NCI-H1694 (cell line): ENCODE measurements at regions not wholly inside any gene's neighbourhood (a gene's known extent, or its start where the extent isn't known, plus 50 kb on each side); places are given as distances from the start of the nearest gene placed in this dataset.
"Not testable (repeated sequence)": the region's sequence is repeated elsewhere in the genome, so short reads cannot be mapped to it uniquely, and the experiment has no call there.

ENCODE experiments used
- DNase-seq: peaks from one replicate; lab custom pipeline; 2025; lab: John Stamatoyannopoulos, UW

DNA sequence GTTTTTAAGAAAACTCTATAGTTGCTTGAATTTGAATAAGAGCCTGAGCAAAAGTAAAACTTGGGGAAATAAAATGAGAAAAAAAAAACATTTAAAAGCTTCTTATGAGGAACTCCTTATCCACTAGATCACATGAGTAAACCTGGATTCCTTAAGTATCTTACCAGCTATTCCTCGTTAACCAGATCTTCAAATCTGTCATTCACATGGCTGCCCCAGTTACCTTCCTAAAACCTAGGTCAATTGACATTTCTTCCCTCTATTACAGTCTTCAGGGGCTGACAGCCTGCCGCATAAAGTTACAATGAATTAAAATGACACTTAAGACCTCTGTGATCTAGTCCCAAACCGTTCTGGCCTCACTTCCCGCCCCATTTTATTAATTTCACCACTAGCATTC is 583.6 kb downstream of the NR2F2 start:
- no peak for DNase-seq

DNA sequence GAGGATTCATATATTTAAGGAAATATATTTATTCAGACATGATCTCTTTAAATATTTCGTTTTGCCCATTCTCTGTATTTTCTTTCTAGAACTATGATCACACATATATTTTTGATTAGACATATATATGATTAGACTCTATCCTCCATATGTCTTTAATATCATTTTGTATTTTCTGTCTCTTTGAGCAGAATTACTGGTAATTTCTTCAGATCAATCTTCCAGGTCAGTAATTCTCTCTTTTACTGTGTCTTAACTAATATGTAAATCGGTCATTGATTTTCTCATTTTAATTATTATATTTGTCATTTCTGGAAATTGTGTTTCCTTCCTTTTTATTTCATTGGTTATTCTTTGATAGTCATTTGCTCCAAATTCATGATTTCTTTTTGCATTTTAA is 586.2 kb downstream of the NR2F2 start:
- DNase-seq: no peak

DNA sequence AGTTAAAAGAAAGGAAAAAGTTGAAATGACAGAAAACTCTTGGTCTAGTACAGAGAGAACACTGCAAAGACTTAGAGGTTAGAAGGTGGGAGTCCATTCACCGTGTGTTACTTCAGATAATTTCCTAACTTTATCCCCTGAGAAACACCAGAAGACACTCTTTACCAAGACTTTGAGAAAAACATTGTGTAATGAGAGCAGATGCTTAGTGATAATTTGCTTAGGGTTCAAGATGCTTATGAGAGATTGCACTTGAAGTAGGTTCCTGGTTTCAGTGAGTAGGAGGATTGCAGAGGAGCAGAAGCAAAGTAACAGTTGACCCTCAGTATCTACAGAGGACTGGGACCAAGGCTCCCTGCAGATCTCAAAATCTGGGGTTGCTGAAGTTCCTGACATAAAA is 594.1 kb downstream of the NR2F2 start:
- no peak for DNase-seq

DNA sequence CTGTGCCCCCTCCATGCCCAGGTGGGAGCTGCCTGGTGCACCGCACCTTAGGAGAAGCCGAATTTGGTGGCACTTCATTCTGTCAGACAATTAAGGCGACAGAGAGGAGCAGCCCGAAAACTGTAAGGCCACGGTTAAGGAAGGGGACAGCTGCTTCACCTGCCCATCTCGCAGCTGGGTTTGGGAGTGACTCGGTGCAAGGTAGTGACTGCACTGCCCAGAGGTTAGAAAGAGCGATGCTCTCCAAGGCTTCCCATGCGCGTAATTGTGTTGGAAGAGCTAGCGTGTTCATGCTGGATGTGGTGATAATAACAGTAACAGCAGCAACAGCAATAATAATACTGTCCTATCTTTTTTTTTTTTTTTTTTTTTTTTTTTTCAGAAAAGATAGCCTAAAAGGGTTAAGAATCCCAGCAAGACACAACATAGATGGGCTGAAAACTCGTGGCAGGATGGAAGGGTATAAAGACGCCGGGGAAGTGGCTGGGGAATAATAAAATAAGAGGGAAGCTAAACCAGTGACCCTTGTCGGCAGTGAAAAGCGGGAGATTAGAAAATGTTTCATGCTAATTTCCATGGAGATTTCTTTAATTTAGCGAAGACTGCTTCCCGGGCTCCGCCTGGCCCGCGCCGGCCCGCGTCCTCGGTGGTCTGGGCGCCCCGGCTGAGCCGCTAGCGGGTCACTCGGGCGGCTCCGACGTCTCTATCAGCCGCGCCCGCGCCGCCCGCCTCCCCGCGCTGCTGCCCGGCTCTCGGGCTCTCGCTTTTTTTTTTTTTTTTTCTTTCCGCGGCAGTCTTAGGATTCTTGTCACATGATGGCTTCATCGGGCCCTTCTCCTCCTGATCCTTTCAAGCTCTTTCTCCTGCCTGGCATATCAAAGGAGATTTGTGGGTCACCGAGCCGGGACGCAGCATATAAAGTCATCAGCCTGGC is 617.1 kb downstream of the NR2F2 start:
- DNase-seq: no peak

DNA sequence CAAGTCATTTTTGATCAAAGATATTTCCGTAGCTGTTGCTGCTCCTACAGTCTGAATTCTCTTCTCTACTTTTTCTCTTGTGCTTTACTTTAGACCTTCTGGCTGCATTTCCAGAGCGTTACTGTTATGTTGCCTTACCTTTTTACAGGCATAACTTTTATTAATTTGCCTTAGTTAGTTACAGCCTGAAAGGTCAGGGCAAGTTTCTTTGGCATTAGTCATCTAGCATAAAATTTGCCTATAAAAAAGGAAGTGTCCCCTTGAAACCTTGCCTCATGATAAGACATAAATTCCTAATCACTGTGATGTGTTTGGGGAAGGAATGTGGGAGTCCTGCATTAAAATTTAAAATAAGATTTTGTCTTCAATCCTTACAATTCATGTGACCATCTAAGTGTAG is 618.5 kb downstream of the NR2F2 start:
- DNase-seq: no peak

DNA sequence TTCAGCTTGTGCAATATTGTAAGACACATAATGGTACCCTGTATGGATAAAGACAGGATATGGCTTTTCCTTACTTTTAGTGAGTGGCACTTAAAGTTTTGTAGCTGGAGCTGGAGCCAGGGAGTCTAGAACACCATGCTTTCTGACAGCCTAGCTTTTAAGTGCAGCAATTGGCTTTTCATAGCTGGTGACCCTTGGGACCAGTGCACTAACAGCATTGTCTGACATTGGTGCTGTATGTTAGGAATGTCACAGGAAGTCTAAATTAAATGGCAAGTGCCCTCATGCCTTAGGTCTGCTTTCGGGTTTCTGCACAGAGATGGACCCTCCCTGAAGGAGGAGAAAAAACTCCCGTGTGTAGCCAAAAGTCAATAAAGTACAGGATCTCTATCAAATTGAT is 628.2 kb downstream of the NR2F2 start:
- no peak for DNase-seq

DNA sequence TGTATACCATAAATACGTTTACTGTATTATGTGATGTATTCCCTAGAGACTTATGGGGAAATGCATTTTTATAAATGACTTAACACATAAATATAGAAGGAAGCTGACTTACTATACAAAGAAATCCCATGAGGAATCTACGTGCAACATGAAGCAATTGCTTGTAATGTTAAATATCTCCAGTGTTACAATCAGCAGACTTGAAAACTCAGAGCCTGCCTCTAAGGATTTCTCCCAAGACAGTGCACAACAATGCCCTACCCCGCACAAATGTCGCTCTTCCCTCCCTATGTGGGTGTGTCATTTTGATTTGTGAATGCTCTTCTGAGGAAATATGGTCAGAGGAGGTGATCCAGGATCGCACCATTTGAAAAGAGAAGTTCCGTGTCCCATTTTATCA is 629.0 kb downstream of the NR2F2 start:
- no peak for DNase-seq

DNA sequence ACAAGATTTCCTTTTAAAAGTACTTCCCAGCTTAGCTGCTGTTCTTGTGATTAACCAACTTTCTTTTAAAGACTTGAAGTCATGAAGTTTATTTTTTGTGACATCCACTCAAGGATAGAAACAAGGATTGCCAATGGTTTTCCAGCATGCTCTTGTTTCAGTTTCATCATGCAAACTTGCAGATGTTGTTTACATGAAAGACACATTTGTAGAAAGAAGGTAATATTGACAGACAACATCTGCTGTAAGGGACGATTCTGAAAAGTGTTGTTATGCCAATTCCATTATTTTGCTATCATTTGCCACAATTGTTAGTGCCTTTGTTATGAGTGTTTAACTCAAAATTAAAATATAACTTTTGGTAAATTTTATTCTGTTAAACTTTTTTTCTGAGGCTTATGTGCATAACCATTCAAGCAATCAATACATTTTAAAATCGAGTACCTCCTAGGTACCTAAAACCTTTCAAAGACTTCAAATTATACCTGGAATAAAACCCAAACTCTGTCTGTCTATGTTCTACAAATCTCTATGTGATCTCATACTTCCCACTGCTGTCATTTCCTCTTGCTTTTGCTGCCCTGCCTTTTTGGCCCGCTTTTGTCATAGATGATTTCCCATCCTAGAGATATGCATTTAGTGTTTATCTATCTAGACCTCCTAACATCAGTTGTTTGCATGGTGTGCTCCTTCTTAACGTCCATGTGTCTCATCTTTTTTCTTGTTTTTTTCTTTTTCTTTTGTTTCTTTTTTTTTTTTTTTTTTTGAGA is 630.4 kb downstream of the NR2F2 start:
- no peak for DNase-seq

DNA sequence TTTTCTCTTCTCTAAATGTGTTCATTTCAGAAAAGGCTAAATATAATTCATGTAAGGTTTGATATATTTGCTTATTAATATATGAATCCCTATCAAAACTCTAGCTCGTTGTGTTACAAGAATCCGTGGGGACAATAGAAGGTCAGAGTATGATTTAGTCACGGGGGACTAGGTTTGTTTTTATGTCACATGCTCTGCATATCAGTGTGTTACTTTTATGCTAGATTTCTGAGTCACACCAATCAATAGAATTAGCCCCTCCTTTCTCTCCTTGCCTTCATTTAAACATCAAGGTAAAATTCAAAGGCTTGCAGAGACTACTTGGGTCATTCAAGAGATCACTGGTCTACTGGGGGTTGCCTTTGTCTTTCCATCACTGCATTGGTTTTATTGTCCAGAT is 636.1 kb downstream of the NR2F2 start:
- no peak for DNase-seq

DNA sequence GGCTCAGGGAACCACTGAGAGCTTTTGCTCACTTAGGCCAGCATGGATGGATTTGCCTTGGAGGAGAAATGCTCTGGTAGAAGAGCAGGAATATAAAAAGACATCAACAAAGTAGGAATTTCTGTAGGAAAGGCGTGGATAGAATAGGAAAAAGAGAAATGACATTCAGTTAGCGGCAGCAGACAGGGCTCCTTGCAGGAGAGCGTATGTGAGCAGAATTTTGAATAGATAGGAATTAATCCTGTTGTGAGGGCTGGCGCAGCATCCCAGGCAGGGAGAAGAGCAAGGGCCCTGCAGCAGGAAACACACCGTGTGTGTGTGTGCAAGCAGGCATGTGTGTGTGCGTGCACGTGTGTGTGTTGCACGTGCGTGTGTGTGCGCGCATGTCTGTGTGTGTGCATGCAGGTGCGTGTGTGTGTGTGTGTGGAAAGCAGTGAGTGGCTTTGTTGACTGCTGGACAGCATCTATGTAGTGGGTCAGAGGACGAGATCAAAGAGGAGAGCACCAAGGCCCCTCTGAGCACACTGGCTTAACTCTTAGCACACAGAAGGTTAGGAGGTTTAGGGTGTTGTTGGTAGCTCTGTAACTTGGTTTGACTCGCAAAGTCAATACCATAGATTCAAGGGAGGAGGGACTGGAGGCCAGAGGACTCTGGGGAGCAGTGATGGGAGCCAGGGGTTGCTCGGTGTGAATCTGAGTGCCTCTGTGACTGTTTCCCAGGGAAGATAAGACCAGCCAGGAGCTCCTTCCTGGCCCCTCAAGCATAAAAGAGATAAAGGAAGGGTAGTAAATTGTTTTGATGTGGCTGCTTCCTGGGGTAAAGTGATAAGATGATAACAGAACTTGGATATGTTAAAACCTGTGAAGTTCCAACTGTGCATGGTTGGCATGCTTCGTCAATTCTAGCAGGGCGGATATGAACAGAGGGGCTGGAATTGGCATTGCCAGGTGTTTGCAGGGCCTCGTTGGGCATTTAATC is 639.5 kb downstream of the NR2F2 start:
- no peak for DNase-seq

DNA sequence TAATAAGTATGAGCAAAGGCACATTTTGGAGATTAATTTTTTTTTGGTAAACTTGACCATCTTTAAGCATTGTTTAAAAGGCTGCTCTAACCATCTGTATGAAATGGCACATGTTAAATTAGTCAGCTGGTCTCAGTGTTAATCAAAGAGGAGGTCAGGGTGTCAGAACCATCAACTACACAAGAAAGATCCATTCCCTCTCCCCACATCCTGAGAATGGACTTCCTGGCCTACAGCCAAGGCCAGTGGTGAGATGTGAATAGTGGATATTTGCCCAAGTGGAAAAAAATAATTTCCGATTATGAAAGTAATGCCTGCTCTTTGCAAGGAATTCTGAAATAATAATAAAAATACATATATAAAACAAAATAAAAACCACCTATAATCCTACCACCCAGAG is 641.7 kb downstream of the NR2F2 start:
- DNase-seq: no peak

DNA sequence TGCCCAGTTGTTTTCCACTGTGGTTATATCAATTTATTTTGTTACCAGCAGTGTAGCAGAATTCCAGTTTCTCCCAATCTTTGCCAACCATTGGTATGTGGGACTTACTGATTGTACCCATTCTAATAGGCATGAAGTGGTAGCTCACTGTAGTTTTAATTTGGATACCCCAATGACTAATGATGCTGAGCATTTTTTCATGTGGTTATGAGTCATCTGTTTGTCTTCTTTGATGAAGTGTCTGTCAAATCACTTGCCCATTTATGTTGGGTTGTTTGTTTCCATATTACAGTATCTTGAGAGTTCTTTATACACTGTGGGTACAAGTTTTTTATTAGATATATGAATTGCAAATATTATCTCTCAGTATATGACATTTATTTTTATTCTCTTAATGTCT is 644.3 kb downstream of the NR2F2 start:
- DNase-seq: no peak

DNA sequence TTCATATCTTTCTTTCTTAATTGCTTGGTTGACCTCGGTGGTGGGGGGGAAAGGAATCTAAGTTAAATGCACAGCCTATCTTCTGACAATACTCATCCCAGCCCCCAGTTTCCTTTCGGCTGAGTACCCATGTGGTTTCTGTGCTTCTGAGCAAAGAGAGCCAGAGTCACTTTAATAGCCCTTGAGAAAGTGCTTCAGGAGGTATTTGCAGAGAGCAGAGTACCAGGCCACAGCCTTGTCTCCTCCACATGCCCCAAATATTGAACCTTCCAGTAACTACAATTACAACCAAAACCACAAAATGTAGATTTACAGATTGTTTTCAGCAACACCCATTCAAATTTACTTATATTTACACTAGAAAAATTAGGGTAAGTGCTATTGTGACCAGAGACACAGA is 647.4 kb downstream of the NR2F2 start:
- DNase-seq: no peak

DNA sequence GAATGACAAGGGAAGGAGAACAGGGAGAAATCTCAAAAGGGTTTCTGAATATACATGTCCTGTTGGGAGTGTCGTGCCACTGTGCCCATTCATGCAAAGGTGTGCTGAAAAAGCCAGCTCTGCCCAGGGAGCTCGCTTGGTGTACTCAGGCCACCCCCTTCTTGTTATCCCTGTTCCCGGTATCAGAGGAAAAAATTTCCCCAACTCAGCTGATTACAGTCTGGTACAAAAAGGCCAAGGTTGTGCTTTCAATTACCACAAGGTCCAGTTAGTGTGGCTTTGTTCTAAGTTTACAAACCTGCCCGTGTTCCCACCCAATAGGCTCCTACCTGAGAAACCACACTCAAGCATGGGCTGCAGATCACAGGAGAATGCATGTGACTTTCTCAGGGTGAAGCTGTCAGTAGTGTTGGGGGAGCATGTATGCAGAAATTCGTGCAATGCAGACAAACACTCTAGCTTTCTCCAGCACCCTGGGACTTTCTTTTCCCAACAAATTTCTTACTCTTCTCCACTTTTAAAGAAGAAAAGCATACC is 648.5 kb downstream of the NR2F2 start:
- DNase-seq: no peak

DNA sequence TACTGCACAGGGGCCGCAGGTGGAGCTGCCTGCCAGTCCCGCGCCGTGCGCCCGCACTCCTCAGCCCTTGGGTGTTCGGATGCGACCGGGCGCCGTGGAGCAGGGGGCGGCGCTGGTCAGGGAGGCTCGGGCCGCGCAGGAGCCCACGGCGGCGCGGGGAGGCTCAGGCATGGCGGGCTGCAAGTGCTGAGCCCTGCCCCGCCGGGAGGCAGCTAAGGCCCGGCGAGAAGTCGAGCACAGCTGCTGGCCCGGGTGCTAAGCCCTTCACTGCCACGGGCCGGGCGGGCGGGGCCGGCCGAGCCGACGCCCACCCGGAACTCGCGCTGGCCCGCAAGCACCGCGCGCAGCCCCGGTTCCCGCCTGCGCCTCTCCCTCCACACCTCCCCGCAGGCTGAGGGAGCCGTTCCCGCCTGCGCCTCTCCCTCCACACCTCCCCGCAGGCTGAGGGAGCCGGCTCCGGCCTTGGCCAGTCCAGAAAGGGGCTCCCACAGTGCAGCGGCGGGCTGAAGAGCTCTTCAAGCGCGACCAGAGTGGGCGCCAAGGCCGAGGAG is 653.7 kb downstream of the NR2F2 start:
- DNase-seq: not testable (repeated sequence)

DNA sequence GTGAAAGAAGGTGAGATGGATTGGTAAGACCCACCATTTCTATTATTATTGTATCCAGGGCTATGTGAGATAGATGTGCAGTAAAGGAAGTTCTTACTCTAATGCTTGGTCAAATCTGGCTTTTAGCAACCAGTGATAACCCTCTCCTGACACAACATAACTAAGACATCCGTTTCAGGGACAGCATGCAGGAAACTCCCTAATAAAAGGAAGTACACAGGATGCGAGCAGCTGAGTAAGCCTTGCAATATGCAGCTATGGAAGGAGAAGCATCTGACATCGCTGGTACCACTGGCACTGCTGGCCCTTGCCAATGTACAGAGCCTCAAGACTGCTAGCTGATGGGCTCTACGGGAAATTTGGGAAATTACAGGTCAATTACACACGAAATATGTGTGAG is 662.3 kb downstream of the NR2F2 start:
- no peak for DNase-seq

DNA sequence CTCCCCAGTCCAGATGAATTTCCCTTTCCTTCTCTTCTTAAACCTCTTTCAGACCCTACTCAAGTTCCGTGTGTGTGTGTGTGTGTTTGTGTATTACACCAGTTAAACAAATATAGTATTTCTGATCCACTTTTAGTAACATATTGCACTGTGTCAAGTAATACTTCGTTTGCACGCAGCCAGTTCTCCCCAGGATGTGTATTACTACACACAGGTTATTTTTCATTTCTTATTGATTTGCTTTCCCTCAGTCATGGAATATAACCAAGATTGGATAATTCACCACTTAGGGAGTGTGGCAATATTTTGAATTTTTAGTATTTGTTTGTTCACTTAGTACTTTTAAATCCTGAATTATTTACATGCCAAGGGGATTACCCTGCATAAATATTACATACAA is 667.0 kb downstream of the NR2F2 start:
- no peak for DNase-seq

DNA sequence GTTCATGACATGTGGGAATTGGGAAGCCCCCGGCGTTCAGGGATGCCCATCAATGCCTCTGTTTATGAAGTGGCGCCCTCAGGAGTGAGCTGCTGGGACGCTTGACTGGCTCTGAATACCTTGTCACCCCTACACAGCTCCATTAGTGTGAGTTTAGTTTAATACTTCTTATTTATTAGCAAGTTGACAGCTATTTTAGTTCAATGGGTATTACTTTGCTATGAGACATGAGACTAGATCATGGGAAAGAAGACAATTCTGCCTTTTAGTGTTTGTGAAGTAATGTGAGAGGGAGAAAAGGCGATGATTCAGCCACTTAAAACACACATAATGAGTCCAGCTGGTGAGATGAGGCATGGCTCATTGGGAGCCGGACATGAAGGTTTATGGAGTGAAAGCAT is 678.5 kb downstream of the NR2F2 start:
- no peak for DNase-seq

DNA sequence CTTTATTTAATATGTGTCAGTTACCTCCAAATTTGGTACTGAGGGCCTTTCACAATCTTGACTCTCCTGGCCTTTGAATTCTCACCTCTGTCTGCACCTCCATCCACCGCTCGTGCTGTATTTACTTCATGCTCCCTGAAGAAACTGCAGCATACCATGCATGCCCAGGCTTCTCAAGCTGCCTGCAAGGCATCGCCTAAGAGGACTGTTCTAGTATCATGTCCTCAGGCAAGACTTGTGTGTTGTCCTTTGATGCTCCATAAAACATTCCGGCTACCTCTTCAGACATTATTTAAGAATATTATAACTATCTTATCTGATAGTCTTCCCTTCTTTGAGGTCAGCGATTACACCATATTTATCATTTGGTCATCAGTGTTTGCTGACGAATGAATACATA is 682.5 kb downstream of the NR2F2 start:
- DNase-seq: no peak

DNA sequence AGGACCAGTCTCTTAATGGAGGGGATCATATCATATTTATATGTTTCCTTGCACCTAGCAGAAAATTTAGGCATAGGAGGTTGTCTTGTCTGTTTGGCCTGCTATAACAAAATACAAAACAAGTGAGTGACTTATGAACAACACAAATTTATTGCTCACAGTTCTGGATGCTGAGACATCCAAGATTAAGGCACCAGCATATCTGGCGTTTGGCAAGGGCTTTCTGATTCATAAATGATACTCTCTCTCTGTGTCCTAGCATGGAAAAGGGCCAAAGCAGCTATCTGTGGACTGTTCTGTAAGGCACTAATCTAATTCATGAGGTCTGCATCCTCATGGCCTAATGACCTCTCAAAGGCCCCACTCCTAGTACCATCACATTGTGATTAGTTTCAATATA is 683.0 kb downstream of the NR2F2 start:
- DNase-seq: no peak

DNA sequence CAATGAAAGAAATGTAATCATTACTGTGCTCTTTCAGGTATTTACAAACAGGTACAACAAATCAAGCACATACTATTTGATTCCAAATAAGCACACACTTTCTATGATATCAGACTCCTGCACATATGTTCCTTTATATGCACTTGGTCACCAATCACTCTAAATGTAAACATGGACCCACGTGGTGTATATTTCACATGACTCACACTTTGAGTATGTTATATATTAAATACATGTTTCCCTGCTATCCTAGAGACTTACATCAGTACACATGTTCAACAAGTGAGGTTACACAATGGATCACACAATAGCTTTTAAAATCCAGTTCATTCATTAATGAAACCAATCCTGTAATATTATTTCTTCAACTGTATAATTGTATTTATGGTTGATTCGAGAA is 683.5 kb downstream of the NR2F2 start:
- no peak for DNase-seq

DNA sequence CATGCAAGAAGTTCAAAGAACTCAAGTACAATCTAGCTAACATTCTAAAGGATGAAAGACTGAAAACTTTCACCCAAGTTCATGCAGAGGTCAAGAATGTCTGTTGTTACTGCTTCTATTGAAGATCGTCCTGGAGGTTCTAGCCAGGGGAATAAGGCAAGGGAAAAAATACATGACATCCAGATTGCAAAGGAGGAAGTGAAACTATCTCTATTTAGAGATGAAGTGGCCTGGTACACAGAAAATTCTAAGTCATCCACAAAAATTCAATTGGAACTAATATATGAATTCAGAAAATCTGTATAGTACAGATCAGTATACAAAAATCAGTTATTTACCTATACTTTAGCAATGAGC is 693.0 kb downstream of the NR2F2 start:
- DNase-seq: no peak
